ENCODE measurements at regions not wholly inside any gene's neighbourhood (a gene's known extent, or its start where the extent isn't known, plus 50 kb on each side); places are given as distances from the start of the nearest gene placed in this dataset.

DNA sequence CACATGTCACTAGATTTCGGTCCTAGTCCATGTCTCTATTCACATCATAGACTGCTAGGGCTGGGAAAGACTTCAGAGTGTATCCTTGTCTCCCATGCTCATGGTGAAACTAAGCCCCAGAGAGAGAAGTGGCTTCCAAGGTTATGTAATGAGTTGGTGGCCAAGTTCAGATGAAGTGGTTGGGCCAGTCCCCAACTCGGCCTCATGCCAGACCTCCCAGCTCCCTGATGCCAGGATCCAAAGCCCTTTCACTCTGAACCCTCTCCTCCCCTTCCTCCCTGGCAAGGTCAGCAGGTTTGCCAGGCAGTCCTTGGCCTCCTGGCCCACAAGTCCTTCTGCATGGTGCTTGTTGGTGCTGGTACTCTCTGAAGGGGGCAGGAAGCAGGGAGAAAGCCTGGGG is 189.7 kb downstream of the AXIN2 start:
- TF ChIP-seq CTCF (IDR thresholded peaks at IDR 0.05) (no peak), POLR2A (IDR thresholded peaks at IDR 0.05) (no peak)
